ENCODE measurements at regions not wholly inside any gene's neighbourhood (a gene's known extent, or its start where the extent isn't known, plus 50 kb on each side); places are given as distances from the start of the nearest gene placed in this dataset.

- no peak for DNase-seq (ENCODE audit: low read depth in 2 of 2)
Measured at GRCh38 chr11:116442238-116442752, 330.5 kb downstream of the BUD13 start.

DNA sequence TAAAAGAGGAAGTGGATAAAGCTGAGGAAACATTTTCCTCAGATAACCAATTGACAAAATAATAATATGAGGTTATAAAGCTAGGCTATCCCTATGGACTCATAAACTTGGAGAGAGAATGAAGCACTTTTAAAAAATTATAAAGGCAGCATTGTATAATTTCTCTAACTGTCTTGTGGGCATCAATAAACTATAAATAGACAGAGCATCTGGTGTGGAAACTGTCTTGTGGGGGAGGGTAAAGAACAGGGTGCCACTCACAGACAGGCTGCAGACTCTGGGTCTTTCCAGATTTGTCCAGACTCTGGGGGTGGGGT is 333.5 kb downstream of the BUD13 start:
- no peak for DNase-seq (ENCODE audit: low read depth in 2 of 2)

DNA sequence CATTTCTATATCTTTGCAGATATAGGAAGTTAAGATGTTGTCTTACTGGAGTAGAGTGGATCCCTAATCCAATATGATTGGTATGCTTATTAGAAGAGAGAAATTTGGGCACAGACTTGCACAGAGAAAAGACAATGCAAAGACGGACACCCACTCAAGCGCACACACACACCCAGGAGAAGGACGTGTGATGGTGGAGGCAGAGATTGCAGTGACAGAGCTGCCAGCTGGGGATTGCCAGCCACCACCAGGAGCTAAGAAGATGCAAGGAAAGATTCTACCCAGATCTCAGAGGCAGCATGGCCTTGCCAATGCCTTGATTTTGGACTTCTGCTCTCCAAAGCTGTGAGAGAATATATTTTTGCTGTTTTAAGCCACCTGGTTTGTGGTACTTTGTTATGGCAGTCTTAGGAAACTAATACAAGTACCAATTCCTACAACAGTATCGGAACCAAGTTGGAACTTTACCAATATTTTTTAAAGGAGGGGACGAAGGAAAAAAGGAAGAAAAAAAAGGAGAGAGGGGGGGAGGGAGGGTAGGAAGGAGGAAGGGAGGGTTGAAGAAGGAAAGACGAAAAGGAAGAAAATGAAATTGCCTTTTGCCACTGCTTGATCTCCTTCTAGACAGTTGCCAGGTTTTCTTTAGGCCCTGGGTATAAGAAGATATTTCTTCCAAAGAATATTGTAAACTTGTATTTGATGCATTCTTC is 334.0 kb downstream of the BUD13 start:
- DNase-seq (ENCODE audit: low read depth in 2 of 2) = no peak

GRCh38 chr11:116434986-116435385 is 337.8 kb downstream of the BUD13 start:
- DNase-seq (ENCODE audit: low read depth in 2 of 2) = no peak

DNA sequence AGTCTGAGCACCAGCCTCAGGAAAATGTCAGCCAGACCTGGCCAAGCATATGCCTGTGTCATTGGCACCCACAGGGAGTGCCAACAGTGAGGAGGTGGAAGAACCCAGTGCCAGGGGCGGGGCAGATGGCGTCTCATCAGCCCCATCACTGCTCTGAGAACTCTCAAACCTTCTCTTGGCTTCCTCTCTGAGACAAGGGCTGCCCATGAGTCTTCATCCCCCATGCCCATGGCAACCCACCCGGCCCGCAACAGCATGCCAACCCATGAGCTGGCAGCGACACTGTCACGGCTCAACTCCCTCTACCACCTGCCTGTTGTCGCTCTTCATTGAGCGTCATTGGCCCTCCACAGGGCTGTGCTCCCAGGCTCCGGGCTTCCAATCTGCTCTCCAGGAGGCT is 340.5 kb downstream of the BUD13 start:
- no peak for DNase-seq (ENCODE audit: low read depth in 2 of 2)

- DNase-seq (ENCODE audit: low read depth in 2 of 2) = no peak
Measured at GRCh38 chr11:116431842-116432241, 340.9 kb downstream of the BUD13 start.

- DNase-seq (ENCODE audit: low read depth in 2 of 2) = no peak
Measured at GRCh38 chr11:116428638-116428975, 344.2 kb downstream of the BUD13 start.

DNA sequence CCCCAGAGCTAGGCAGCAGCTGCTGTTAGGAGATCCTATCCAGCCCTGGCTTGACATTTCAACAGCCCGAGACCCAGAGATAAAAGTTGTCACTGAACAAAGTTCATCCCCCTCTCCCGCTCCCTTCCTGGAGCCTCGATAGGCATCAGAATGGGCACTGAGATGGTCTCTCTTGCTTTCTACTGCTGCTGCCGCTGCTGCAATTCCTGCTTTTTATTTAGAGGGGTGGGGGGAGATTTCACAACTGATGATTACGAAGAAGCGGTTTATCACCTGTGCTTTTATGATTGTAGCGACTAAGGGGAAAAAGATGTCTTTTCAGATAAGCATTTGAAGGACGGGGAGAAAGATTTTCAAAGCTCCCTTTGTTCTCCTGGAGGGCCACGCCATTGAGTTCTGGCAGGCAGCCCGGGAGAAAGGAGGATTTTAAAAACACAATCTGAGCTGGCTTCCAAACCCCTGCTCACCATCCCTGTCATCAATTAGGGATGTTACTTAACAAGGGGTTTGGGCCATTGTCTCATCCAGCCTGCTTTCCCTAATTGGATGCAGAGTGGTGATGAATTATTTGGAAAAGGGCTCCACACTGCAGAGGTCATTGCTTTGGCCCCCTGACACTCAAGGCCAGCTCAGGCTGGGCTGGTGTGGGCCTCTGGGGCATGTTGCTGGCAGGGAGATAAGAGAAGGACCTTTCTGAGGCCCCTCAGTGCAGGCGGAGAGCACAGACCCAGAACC is 344.7 kb downstream of the BUD13 start:
- no peak for DNase-seq (ENCODE audit: low read depth in 2 of 2)

- no peak for DNase-seq (ENCODE audit: low read depth in 2 of 2)
Measured at GRCh38 chr11:116427337-116427902, 345.4 kb downstream of the BUD13 start.

- no peak for DNase-seq (ENCODE audit: low read depth in 2 of 2)
Measured at GRCh38 chr11:116426761-116427160, 346.0 kb downstream of the BUD13 start.

- DNase-seq (ENCODE audit: low read depth in 2 of 2) = no peak
Measured at GRCh38 chr11:116424615-116425261, 348.0 kb downstream of the BUD13 start.

- DNase-seq (ENCODE audit: low read depth in 2 of 2) = no peak
Measured at GRCh38 chr11:116422956-116423600, 349.7 kb downstream of the BUD13 start.

DNA sequence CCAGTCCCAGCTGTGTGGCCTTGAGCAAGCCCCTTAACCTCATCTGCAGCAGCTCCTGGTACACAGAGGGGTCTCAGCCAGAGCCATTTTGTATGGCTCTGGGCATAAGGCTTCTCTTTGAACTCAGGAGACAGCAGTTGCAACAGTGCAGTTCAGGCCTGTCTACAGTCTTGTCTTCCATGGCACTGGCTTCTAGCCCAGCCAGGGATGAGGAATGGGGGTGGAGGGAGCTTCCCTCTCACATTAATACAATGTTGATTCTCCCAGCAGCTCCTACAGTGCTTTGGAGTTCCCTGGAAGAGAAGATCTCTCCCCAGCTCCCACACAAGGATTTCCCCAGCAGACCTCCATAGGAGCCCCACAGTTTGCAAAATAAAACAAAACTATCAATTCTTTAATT is 350.2 kb downstream of the BUD13 start:
- no peak for DNase-seq (ENCODE audit: low read depth in 2 of 2)

DNA sequence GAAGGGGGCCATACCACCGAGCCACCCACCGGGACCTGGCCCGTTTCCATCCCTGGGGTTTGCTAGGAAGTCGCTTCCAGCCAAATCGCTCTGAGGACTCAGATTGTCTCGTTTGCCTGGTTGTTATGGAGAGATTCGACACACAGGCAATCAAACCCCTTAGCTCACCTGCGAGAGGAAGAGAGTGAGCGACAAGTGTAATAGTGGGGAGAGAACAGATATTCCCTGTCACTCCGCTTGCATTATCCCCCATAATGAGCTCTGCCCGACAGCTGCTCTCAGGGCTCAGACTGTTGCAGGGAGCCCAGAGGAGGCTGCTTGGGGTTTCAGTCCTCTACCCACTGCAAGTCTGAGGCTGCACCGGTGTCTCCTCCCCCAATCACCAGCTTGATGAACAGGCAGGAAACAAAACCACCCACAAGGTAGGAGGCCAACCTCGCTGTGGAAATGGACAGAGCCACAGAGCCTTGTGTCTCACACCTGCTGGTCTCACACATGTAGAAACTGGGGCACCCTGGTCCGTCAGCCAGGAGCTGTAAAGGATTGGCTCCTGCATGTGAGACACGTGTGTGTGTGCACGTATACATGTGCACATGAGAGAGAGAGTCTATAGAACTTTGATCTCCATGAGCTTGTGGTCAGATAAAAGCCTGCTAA is 351.1 kb downstream of the BUD13 start:
- DNase-seq (ENCODE audit: low read depth in 2 of 2) = no peak

GRCh38 chr11:116420770-116421528 is 351.8 kb downstream of the BUD13 start:
- no peak for DNase-seq (ENCODE audit: low read depth in 2 of 2)

GRCh38 chr11:116420030-116420429 is 352.8 kb downstream of the BUD13 start:
- DNase-seq (ENCODE audit: low read depth in 2 of 2) = no peak

DNA sequence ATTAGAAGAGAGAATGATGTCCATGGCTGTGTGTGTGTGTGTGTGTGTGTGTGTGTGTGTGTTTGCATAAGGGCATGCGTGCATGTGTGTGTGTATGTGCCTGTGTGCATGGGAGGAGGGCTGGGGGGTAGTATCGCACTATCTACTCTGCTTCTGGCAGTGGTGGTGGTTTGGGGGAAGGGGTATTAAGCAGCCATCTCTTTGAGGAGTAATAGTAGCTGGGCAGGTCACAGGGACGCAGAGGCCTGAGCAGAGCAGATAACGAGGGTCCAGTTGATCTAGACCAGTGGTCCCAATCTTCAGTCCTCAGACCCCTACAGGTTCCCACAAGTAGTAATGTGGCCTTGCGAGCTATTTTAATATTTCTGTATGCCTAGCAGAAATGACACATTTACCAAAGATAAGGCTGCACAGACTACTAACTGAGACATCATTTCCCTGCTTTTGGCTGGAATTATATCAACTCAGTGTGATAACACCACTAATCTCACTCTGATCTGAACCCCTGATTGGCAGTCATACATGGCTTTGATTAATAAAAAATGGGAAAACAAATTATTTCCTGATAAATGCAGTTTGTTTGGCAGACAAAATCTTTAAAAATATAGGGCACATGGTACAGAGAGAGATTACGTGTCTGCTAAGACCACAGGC is 354.3 kb downstream of the BUD13 start:
- no peak for DNase-seq (ENCODE audit: low read depth in 2 of 2)

DNA sequence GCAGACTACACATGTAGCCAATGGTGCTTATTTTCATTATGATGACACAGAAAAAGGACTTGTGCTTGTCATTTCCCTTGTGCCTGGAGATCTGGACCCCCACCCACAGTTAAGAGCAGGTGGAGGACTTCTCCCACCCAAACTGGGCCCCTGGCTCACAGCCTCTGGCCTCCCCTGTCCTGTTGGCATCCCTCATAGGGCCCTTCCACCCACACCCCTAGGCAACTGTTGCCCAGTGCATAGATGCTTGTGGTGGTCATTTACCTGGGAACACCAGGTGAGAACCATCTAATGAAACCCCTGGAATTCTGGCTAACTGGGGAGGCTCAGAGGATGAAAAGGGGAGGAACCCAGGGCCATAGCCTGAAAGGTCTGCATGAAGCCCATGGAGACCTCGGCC is 355.9 kb downstream of the BUD13 start:
- DNase-seq (ENCODE audit: low read depth in 2 of 2) = no peak

GRCh38 chr11:116415095-116415494 is 357.7 kb downstream of the BUD13 start:
- no peak for DNase-seq (ENCODE audit: low read depth in 2 of 2)

DNA sequence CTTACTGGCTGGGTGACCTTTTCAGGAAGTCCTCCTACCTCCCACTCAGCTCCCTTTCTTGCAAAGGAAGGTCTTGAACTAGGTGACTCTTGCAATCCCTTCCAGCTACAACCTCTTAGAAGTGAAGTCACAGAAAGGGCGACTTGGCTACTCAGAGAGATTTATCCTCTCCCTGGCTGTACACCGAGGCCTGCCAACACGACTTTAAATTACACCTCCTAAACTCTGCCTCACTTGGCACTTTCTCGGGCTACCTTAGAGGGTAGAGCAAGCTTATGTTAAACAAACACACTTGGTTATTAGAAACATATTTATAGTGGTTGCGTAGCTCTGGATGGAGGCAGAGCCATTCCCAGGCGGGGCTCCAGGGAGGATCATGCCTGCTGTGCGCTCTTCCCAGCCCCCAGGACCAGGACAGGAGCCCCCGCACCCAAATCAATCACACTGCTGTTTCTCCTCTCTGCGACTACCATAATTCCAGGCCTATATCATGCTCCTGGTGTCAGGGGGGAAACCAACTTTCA is 358.4 kb downstream of the BUD13 start:
- DNase-seq (ENCODE audit: low read depth in 2 of 2) = no peak

Data from stimulated activated CD4-positive, alpha-beta T cell treated with anti-CD3 and anti-CD28 coated beads, Interleukin-1b, Interleukin-23, amount 100 ng/mL, for 4 hours (primary cell).